ENCODE measurements at regions not wholly inside any gene's neighbourhood (a gene's known extent, or its start where the extent isn't known, plus 50 kb on each side); places are given as distances from the start of the nearest gene placed in this dataset.

DNA sequence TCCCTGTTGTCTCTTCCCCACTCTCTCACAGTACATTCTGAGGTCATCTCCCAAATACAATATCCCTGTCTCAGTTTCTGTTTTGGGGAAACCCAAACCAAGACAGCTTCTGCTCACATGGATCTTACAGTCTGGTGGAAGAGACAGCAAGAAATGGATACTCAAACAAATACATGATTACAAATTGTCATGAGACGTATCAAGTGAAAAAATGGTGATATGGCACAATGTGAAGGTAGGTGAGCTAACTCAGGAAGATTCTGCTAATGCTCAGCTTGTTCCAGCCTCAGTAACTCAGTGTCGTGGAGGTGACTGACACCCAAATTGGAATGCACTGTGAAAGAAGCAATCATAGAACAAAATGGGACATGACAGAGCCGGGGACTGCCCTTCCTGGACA, 68.3 kb downstream of the CHST1 start:
- Histone ChIP-seq H3K4me1 (ENCODE audit: control insufficient read depth, insufficient read depth, low read length) (peaks cover 5% of the 10 kb centered on the region), H3K27me3 (ENCODE audit: control insufficient read depth, insufficient read depth, low read length) (no peaks in the 10 kb centered on the region), H3K9me3 (ENCODE audit: control insufficient read depth, insufficient read depth, low read length) (peaks cover 3% of the 10 kb centered on the region), H3K27ac (ENCODE audit: low read depth, low read length) (no peak overlapping the region), H3K36me3 (ENCODE audit: control insufficient read depth, insufficient read depth, low read length) (no peaks in the 10 kb centered on the region), H3K4me3 (ENCODE audit: low read depth, low read length) (no peak overlapping the region)
- DNase-seq (ENCODE audit: low read depth in 4 of 6, low spot score in 6 of 6), result no peak
- 65% methylated on average over 2 of the region's 3 CpGs for WGBS (ENCODE audit: insufficient coverage)

DNA sequence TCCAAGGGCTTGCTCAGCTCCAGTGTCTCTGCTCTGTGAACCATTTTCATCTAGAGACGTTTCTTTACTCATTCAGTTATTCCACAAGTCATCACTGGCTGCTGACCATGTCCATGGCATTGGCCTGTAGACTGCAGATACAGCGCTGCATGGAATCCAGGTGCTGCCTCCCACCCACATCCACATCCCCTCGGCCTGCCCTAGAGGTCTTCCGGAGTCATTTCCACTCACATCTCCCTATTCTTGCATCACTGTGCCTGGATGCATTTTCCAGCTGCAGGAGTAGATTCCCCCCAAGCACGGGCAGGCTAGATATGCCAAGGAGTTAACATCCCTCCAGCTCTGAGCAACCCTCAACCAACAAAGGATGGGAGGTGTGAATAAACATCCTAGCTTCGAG, 68.9 kb downstream of the CHST1 start:
- no peaks in the 10 kb centered on the region for H3K36me3 ChIP-seq (ENCODE audit: control insufficient read depth, insufficient read depth, low read length)
- whole genome bisulfite sequencing (ENCODE audit: insufficient coverage), result 85% methylated on average over 4 of the region's 6 CpGs
- no peak overlapping the region for H3K27ac ChIP-seq (ENCODE audit: low read depth, low read length)
- no peak overlapping the region for H3K4me3 ChIP-seq (ENCODE audit: low read depth, low read length)
- peaks cover 5% of the 10 kb centered on the region for H3K4me1 ChIP-seq (ENCODE audit: control insufficient read depth, insufficient read depth, low read length)
- no peak for DNase-seq (ENCODE audit: low read depth in 4 of 6, low spot score in 6 of 6)
- H3K9me3 ChIP-seq (ENCODE audit: control insufficient read depth, insufficient read depth, low read length), result peaks cover 3% of the 10 kb centered on the region
- no peaks in the 10 kb centered on the region for H3K27me3 ChIP-seq (ENCODE audit: control insufficient read depth, insufficient read depth, low read length)

DNA sequence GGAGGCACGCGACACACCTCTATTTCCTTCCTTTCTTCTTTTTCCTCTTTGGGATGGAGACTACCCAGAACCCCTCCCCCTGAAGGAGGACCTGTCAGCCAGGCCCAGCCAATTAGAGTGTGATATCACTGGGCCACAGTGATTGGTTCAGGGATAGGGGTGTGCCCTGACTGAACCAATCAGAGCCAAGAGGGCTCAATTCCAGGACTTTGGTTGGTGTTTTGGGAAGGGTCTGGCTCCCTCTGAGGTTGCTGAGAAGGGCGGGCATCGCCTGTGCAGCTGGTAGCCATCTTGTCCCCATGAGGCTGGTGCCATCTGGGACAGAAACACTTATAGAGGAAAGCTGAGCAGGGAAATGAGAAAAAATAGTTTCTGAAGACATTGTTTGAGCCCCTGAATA, 71.4 kb downstream of the CHST1 start:
- H3K4me3 ChIP-seq (ENCODE audit: low read depth, low read length), result no peak overlapping the region
- no peaks in the 10 kb centered on the region for H3K36me3 ChIP-seq (ENCODE audit: control insufficient read depth, insufficient read depth, low read length)
- H3K27me3 ChIP-seq (ENCODE audit: control insufficient read depth, insufficient read depth, low read length), result no peaks in the 10 kb centered on the region
- no peak overlapping the region for H3K27ac ChIP-seq (ENCODE audit: low read depth, low read length)
- peaks cover 18% of the 10 kb centered on the region for H3K4me1 ChIP-seq (ENCODE audit: control insufficient read depth, insufficient read depth, low read length)
- DNase-seq (ENCODE audit: low read depth in 4 of 6, low spot score in 6 of 6), result no peak
- no peaks in the 10 kb centered on the region for H3K9me3 ChIP-seq (ENCODE audit: control insufficient read depth, insufficient read depth, low read length)
- 98% methylated on average over 4 of the region's 4 CpGs for WGBS (ENCODE audit: insufficient coverage)

DNA sequence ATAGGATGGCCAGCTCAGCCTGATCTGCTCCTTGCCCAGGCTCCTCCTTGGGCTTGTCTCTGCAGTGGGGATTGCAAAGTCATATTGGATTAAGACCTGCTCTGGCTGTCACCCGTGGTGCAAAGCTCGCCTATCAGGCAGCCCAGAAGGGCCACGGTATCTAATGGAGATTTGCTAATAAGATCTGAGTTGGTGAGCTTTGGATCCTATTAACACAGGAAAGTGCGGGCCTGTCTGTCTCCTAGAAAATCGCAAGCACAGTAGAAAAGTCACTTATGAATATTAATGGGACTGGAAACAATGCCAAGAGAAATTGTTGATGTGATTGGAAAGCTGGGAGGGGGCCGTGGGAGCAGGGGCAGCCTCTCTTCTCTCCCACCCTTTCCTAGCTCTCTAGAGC, 72.8 kb downstream of the CHST1 start:
- H3K36me3 ChIP-seq (ENCODE audit: control insufficient read depth, insufficient read depth, low read length), result no peaks in the 10 kb centered on the region
- H3K27ac ChIP-seq (ENCODE audit: low read depth, low read length), result no peak overlapping the region
- peaks cover 18% of the 10 kb centered on the region for H3K4me1 ChIP-seq (ENCODE audit: control insufficient read depth, insufficient read depth, low read length)
- peak in 1 of 6 donors; percentile 63 for DNase-seq (ENCODE audit: low read depth in 4 of 6, low spot score in 6 of 6)
- no peaks in the 10 kb centered on the region for H3K27me3 ChIP-seq (ENCODE audit: control insufficient read depth, insufficient read depth, low read length)
- H3K9me3 ChIP-seq (ENCODE audit: control insufficient read depth, insufficient read depth, low read length), result no peaks in the 10 kb centered on the region
- 65% methylated on average over 4 of the region's 6 CpGs for WGBS (ENCODE audit: insufficient coverage)
- no peak overlapping the region for H3K4me3 ChIP-seq (ENCODE audit: low read depth, low read length)

DNA sequence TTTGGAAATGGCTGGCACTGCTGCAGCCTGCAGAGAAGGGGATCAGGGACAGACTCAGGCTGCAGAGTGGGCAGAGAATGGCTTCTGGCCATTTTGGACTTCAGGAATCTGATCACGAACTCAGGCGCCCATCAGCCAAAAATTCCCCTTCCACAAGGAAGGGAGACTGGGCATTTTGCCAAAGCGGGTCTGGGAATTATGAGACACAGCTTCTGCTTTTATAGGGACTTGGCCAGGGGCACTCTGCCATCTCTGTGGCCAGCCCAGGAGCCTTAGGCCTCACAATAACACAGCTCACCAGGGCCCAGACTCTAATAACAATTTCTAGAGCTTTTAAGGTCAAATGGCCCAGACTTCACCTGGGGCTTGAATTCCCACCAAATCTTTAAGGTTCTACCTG, 74.7 kb downstream of the CHST1 start:
- H3K4me3 ChIP-seq (ENCODE audit: low read depth, low read length), result no peak overlapping the region
- H3K27me3 ChIP-seq (ENCODE audit: control insufficient read depth, insufficient read depth, low read length), result no peaks in the 10 kb centered on the region
- DNase-seq (ENCODE audit: low read depth in 4 of 6, low spot score in 6 of 6), result peak; percentile 28 to 92 (median 66)
- H3K9me3 ChIP-seq (ENCODE audit: control insufficient read depth, insufficient read depth, low read length), result no peaks in the 10 kb centered on the region
- no peaks in the 10 kb centered on the region for H3K36me3 ChIP-seq (ENCODE audit: control insufficient read depth, insufficient read depth, low read length)
- WGBS (ENCODE audit: insufficient coverage), result 11% methylated on average over 2 of the region's 3 CpGs
- no peak overlapping the region for H3K27ac ChIP-seq (ENCODE audit: low read depth, low read length)
- peaks cover 18% of the 10 kb centered on the region for H3K4me1 ChIP-seq (ENCODE audit: control insufficient read depth, insufficient read depth, low read length)

DNA sequence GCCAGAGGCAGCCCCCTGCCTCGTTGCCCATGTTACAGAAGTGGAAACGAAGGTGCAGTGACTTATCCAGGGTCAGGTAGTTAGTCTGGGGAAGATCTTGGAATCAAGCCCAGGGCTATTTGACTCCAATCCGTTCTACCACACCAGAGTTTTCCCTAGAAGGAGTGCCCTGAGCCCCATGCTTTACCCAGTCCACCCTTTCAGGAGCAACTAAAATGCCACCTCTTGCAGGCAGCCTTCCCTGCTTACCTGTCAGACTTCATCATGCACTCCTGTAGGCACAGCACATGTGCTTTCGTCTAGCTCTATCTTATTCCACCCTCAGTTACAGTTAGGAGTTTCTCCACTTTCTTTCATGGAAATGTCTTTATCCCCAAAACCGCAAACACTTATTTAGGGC, 80.2 kb downstream of the CHST1 start:
- no peak for DNase-seq (ENCODE audit: low read depth in 4 of 6, low spot score in 6 of 6)
- WGBS (ENCODE audit: insufficient coverage), result 33% methylated on average over 2 of the region's 5 CpGs
- no peaks in the 10 kb centered on the region for H3K27me3 ChIP-seq (ENCODE audit: control insufficient read depth, insufficient read depth, low read length)
- no peaks in the 10 kb centered on the region for H3K36me3 ChIP-seq (ENCODE audit: control insufficient read depth, insufficient read depth, low read length)
- peaks cover under 1% of the 10 kb centered on the region for H3K4me1 ChIP-seq (ENCODE audit: control insufficient read depth, insufficient read depth, low read length)
- H3K4me3 ChIP-seq (ENCODE audit: low read depth, low read length), result no peak overlapping the region
- no peak overlapping the region for H3K27ac ChIP-seq (ENCODE audit: low read depth, low read length)
- H3K9me3 ChIP-seq (ENCODE audit: control insufficient read depth, insufficient read depth, low read length), result no peaks in the 10 kb centered on the region

DNA sequence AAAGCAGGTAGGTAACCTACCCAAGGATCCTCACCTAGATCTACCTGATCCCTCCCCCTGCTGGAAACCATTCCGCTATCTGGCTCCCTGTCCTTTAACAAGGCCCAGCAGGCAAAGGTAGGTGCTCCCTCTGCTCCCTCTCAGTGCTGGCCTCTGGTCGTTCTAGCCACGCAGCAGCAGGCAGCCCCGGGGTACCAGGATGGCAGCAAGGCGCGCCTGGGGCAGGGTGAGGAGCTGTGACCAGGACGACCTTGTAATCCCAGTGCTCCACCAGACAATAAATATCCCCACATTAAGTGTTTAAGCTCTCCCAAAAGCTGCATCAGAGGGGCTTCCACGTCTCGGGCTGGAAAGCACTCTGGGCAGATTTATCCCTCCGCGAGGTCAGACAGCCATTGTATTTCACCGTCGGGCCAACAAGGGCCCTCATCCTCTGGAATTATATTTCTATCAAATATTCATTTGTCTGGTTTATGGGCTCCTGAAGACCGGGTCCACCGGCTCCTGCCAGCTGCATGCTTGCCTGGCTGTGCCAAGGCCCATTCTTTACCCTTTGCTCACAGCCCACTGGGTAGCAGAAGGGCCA, 81.3 kb downstream of the CHST1 start:
- DNase-seq (ENCODE audit: low read depth in 4 of 6, low spot score in 6 of 6), result no peak
- Histone ChIP-seq H3K4me3 (ENCODE audit: low read depth, low read length) (no peak overlapping the region), H3K27me3 (ENCODE audit: control insufficient read depth, insufficient read depth, low read length) (no peaks in the 10 kb centered on the region), H3K4me1 (ENCODE audit: control insufficient read depth, insufficient read depth, low read length) (no peaks in the 10 kb centered on the region), H3K36me3 (ENCODE audit: control insufficient read depth, insufficient read depth, low read length) (no peaks in the 10 kb centered on the region), H3K9me3 (ENCODE audit: control insufficient read depth, insufficient read depth, low read length) (no peaks in the 10 kb centered on the region), H3K27ac (ENCODE audit: low read depth, low read length) (no peak overlapping the region)
- 61% methylated on average over 7 of the region's 15 CpGs for WGBS (ENCODE audit: insufficient coverage)

DNA sequence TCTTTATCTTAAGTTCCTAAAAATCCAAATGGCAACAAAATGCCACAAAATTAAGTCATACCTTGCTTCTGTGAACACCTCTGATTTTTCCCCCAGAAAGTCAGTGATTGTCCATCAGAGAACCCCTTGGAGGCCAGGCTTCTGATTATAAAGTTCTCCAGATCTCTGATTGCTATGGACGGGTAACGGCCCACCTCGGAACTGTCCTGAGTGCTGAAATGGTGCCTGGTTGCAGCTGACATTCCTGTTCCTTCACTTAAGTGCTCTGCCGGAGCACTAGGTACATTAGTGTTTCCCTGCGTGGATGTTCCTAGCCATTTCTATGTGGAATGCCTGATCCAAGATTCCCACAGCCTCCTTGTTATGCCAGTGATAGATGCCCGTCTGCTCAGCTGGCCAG, 85.0 kb downstream of the CHST1 start:
- peak in 1 of 6 donors; percentile 44 for DNase-seq (ENCODE audit: low read depth in 4 of 6, low spot score in 6 of 6)
- Histone ChIP-seq H3K27me3 (ENCODE audit: control insufficient read depth, insufficient read depth, low read length) (no peaks in the 10 kb centered on the region), H3K4me3 (ENCODE audit: low read depth, low read length) (no peak overlapping the region), H3K27ac (ENCODE audit: low read depth, low read length) (no peak overlapping the region), H3K36me3 (ENCODE audit: control insufficient read depth, insufficient read depth, low read length) (no peaks in the 10 kb centered on the region), H3K4me1 (ENCODE audit: control insufficient read depth, insufficient read depth, low read length) (peaks cover 3% of the 10 kb centered on the region), H3K9me3 (ENCODE audit: control insufficient read depth, insufficient read depth, low read length) (no peaks in the 10 kb centered on the region)
- 36% methylated on average over 5 of the region's 6 CpGs for WGBS (ENCODE audit: insufficient coverage)

DNA sequence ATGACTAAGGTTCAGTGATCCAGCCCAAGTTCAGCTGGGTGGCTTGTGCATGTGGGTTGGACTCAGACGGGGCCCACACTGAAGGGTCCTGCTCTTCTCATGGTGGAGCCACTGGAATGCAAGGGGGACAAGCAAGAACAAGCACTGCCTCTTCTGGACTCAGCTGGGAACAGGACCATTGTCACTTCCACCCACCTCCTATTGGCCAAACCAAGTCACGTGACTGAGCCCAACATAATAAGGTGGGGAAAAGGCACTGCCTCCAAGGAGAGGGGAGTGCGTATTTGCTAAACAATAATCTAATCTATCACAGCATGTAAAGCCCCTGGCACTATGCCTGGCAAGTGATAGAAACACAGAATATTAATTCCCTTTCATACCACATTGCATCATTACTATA, 87.1 kb downstream of the CHST1 start:
- no peaks in the 10 kb centered on the region for H3K36me3 ChIP-seq (ENCODE audit: control insufficient read depth, insufficient read depth, low read length)
- WGBS (ENCODE audit: insufficient coverage), result 88% methylated on average over 1 of the region's 3 CpGs
- peak in 2 of 6 donors; percentile 49 to 84 for DNase-seq (ENCODE audit: low read depth in 4 of 6, low spot score in 6 of 6)
- no peak overlapping the region for H3K4me3 ChIP-seq (ENCODE audit: low read depth, low read length)
- H3K27me3 ChIP-seq (ENCODE audit: control insufficient read depth, insufficient read depth, low read length), result no peaks in the 10 kb centered on the region
- H3K27ac ChIP-seq (ENCODE audit: low read depth, low read length), result no peak overlapping the region
- H3K9me3 ChIP-seq (ENCODE audit: control insufficient read depth, insufficient read depth, low read length), result no peaks in the 10 kb centered on the region
- H3K4me1 ChIP-seq (ENCODE audit: control insufficient read depth, insufficient read depth, low read length), result peaks cover 3% of the 10 kb centered on the region

DNA sequence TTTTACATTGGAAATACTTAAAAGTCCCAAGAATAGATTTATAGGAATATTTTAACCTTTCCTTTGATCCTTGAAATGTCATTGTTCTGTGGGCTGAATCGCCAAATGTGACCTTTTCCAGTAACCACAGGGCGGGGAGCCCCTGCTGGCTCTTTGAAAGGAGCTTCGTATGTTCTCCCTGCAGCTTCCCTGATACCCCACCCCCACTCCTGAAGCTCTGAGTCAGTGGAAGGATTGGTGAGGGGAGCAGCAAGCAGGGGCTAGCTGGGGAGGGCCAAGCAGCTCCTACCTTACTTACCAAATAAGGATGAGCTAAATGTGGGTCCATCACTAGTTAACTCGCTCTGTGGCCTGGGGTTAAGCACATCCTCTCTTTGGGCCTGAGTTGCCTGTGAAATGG, 87.7 kb downstream of the CHST1 start:
- 100% methylated on average over 1 of the region's 4 CpGs for WGBS (ENCODE audit: insufficient coverage)
- no peaks in the 10 kb centered on the region for H3K36me3 ChIP-seq (ENCODE audit: control insufficient read depth, insufficient read depth, low read length)
- H3K4me1 ChIP-seq (ENCODE audit: control insufficient read depth, insufficient read depth, low read length), result peaks cover 6% of the 10 kb centered on the region
- no peak overlapping the region for H3K27ac ChIP-seq (ENCODE audit: low read depth, low read length)
- H3K9me3 ChIP-seq (ENCODE audit: control insufficient read depth, insufficient read depth, low read length), result no peaks in the 10 kb centered on the region
- DNase-seq (ENCODE audit: low read depth in 4 of 6, low spot score in 6 of 6), result no peak
- H3K4me3 ChIP-seq (ENCODE audit: low read depth, low read length), result no peak overlapping the region
- no peaks in the 10 kb centered on the region for H3K27me3 ChIP-seq (ENCODE audit: control insufficient read depth, insufficient read depth, low read length)

Data from spinal cord (tissue), 9 donors.